Right atrium auricular region (tissue), 2 donors: ENCODE measurements at regions not wholly inside any gene's neighbourhood (a gene's known extent, or its start where the extent isn't known, plus 50 kb on each side); places are given as distances from the start of the nearest gene placed in this dataset.

Experiments used
- DNase-seq: peaks from one replicate; pipeline ENCODE4 v3.0.0-alpha.2; 2019; ENCODE audit warnings: low spot score
- H3K27ac ChIP-seq, 2 donors: fragments of 200-600 bp; sonication (generic); 1 replicate in 1 of 2; 2 replicates in 1 of 2; pipeline ENCODE4 v1.5.1; 2016 to 2019
- H3K27me3 ChIP-seq, 2 donors: fragments of 200-600 bp; sonication (generic); one replicate each; pipeline versions ENCODE4 v1.5.1 to v1.6.0; 2017 to 2019
- H3K36me3 ChIP-seq: fragments of 200-600 bp; sonication (generic); one replicate; pipeline ENCODE4 v1.5.1; 2016
- H3K4me1 ChIP-seq, 2 donors: fragments of 200-600 bp; sonication (generic); one replicate each; pipeline versions ENCODE4 v1.5.1 to v1.6.0; 2017 to 2019
- H3K4me3 ChIP-seq, 2 donors: fragments of 200-600 bp; sonication (generic); 1 replicate in 1 of 2; 2 replicates in 1 of 2; pipeline ENCODE4 v1.5.1; 2017 to 2019; ENCODE audit warnings: mild to moderate bottlenecking in 1 of 2, moderate library complexity in 1 of 2
- H3K9me3 ChIP-seq, 2 donors: fragments of 200-600 bp; sonication (generic); one replicate each; pipeline ENCODE4 v1.5.1; 2019
- TF ChIP-seq, protein P1 (sequence below), 2 donors: fragments of 200-600 bp; sonication (generic); IDR thresholded peaks; one replicate each; pipeline ENCODE4 v1.5.1; 2019; ENCODE audit warnings: antibody characterized with exemption in 2 of 2

GRCh38 chr20:40370800-40371199 lies 318.2 kb downstream of the MAFB start:
- Histone ChIP-seq H3K27me3 (no peaks in the 10 kb centered on the region), H3K4me3 (no peak overlapping the region), H3K36me3 (no peaks in the 10 kb centered on the region), H3K9me3 (peaks cover 0 to 14% of the 10 kb centered on the region in 2 donors), H3K27ac (no peak overlapping the region), H3K4me1 (no peaks in the 10 kb centered on the region)
- TF ChIP-seq, protein P1, sequence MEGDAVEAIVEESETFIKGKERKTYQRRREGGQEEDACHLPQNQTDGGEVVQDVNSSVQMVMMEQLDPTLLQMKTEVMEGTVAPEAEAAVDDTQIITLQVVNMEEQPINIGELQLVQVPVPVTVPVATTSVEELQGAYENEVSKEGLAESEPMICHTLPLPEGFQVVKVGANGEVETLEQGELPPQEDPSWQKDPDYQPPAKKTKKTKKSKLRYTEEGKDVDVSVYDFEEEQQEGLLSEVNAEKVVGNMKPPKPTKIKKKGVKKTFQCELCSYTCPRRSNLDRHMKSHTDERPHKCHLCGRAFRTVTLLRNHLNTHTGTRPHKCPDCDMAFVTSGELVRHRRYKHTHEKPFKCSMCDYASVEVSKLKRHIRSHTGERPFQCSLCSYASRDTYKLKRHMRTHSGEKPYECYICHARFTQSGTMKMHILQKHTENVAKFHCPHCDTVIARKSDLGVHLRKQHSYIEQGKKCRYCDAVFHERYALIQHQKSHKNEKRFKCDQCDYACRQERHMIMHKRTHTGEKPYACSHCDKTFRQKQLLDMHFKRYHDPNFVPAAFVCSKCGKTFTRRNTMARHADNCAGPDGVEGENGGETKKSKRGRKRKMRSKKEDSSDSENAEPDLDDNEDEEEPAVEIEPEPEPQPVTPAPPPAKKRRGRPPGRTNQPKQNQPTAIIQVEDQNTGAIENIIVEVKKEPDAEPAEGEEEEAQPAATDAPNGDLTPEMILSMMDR (IDR thresholded peaks at IDR 0.05): no peak
- DNase-seq: no peak

DNA sequence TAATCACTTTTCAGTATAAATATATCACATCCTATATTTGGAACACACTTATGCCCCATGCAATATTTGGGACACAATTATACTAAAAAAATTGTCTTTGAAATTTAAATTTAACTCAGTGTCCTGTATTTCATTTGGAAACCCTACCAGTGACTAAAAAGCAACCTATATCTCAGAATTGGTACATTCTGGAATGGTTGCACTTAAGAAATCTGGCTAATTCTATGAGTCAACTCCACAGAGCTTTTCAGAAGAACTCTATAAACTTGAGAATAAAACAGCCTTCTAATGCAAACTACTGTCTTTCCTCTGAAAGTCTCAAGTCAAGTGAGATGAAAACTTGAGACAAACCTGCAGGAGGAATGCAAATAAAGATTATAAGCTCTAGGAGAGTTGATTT lies 320.2 kb downstream of the MAFB start:
- TF ChIP-seq, protein P1 (IDR thresholded peaks at IDR 0.05): no peak
- H3K27ac ChIP-seq: no peak overlapping the region
- H3K4me1 ChIP-seq: no peaks in the 10 kb centered on the region
- no peak overlapping the region for H3K4me3 ChIP-seq
- no peaks in the 10 kb centered on the region for H3K27me3 ChIP-seq
- no peak for DNase-seq
- no peaks in the 10 kb centered on the region for H3K9me3 ChIP-seq
- H3K36me3 ChIP-seq: no peaks in the 10 kb centered on the region

DNA sequence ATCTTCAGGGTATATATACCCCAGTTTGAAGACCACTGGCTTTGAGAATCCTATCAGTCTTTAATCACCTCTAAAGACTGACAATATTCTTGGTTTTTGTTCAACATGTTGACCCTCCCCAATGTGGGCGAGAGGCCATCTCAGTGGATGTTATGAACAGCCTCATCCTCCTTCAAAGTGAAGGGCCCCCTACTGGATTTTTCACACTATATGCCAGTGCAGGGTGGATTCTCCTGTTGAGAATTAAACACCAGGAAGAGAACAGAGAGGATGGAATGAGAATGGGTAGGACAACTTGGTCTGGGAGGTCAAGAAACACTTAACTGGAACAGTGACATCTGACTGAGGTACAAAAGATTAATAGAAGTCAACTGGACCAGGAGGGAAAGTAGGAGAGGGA lies 327.1 kb downstream of the MAFB start:
- Histone ChIP-seq H3K9me3 (no peaks in the 10 kb centered on the region), H3K27ac (no peak overlapping the region), H3K4me1 (no peaks in the 10 kb centered on the region), H3K4me3 (no peak overlapping the region), H3K36me3 (no peaks in the 10 kb centered on the region), H3K27me3 (no peaks in the 10 kb centered on the region)
- DNase-seq: no peak
- TF ChIP-seq, protein P1 (IDR thresholded peaks at IDR 0.05): no peak

GRCh38 chr20:40359131-40359912 lies 329.7 kb downstream of the MAFB start:
- Histone ChIP-seq H3K27ac (no peak overlapping the region), H3K27me3 (no peaks in the 10 kb centered on the region), H3K9me3 (no peaks in the 10 kb centered on the region), H3K4me3 (no peak overlapping the region), H3K36me3 (no peaks in the 10 kb centered on the region), H3K4me1 (no peaks in the 10 kb centered on the region)
- TF ChIP-seq, protein P1 (IDR thresholded peaks at IDR 0.05): no peak
- no peak for DNase-seq

GRCh38 chr20:40354880-40355279 lies 334.2 kb downstream of the MAFB start:
- Histone ChIP-seq H3K4me3 (no peak overlapping the region), H3K27ac (no peak overlapping the region), H3K4me1 (no peaks in the 10 kb centered on the region), H3K36me3 (no peaks in the 10 kb centered on the region), H3K9me3 (no peaks in the 10 kb centered on the region), H3K27me3 (no peaks in the 10 kb centered on the region)
- DNase-seq: no peak
- TF ChIP-seq, protein P1 (IDR thresholded peaks at IDR 0.05): no peak

GRCh38 chr20:40343390-40343789 lies 345.6 kb downstream of the MAFB start:
- Histone ChIP-seq H3K4me3 (no peak overlapping the region), H3K36me3 (no peaks in the 10 kb centered on the region), H3K27me3 (no peaks in the 10 kb centered on the region), H3K27ac (no peak overlapping the region), H3K9me3 (peaks cover 0 to 27% of the 10 kb centered on the region in 2 donors), H3K4me1 (no peaks in the 10 kb centered on the region)
- no peak for DNase-seq
- TF ChIP-seq, protein P1 (IDR thresholded peaks at IDR 0.05): no peak
